Esophagus muscularis mucosa (tissue), 3 donors: ENCODE measurements at regions not wholly inside any gene's neighbourhood (a gene's known extent, or its start where the extent isn't known, plus 50 kb on each side); places are given as distances from the start of the nearest gene placed in this dataset.

Source experiments
- POLR2A ChIP-seq: fragments of 450-650 bp; IDR thresholded peaks from one replicate; pipeline ENCODE4 v1.6.1; 2017; ENCODE audit warnings: antibody characterized with exemption, moderate library complexity, mild to moderate bottlenecking, low read depth
- TF ChIP-seq, protein P1 (sequence below), 3 experiments: fragments of 200-600 bp in 2 of 3; fragments of 450-650 bp in 1 of 3; sonication (generic) in 2 of 3; IDR thresholded peaks; one replicate each; pipeline ENCODE4 v1.5.1; 2017 to 2019; ENCODE audit warnings: antibody characterized with exemption in 3 of 3, mild to moderate bottlenecking in 2 of 3, moderate library complexity in 1 of 3

DNA sequence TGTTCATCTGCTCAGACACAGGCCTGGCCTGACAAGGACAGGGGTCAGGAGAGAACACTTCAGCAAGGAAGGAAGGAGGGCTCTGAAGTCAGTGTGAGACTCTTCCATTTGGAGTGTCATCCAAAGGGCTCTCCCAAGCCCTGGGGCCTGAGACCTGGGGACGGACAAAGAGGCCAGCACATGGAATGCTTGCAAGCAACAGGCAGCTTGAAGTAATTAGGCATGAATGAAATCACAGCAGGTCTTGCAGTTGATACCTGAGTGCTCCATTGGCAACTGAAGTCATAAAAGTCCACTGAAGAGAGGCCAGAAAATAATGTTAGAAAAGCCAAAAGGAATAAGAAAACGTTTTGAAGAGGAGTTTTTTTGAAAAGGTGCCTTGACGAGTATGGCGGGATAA lies 231.7 kb downstream of the VAPA start:
- no peak for TF ChIP-seq POLR2A
- TF ChIP-seq, protein P1, sequence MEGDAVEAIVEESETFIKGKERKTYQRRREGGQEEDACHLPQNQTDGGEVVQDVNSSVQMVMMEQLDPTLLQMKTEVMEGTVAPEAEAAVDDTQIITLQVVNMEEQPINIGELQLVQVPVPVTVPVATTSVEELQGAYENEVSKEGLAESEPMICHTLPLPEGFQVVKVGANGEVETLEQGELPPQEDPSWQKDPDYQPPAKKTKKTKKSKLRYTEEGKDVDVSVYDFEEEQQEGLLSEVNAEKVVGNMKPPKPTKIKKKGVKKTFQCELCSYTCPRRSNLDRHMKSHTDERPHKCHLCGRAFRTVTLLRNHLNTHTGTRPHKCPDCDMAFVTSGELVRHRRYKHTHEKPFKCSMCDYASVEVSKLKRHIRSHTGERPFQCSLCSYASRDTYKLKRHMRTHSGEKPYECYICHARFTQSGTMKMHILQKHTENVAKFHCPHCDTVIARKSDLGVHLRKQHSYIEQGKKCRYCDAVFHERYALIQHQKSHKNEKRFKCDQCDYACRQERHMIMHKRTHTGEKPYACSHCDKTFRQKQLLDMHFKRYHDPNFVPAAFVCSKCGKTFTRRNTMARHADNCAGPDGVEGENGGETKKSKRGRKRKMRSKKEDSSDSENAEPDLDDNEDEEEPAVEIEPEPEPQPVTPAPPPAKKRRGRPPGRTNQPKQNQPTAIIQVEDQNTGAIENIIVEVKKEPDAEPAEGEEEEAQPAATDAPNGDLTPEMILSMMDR (IDR thresholded peaks at IDR 0.05), result no peak
